Middle frontal gyrus (tissue), 1 donor: ENCODE measurements at regions not wholly inside any gene's neighbourhood (a gene's known extent, or its start where the extent isn't known, plus 50 kb on each side); places are given as distances from the start of the nearest gene placed in this dataset.
"Not testable (repeated sequence)": the region's sequence is repeated elsewhere in the genome, so short reads cannot be mapped to it uniquely, and the experiment has no call there.

Experiments
- DNase-seq: peaks from one replicate; pipeline ENCODE4 v3.0.0-alpha.2; 2015; ENCODE audit warnings: low spot score; ENCODE audit errors: extremely low spot score

GRCh38 chr9:12391839-12392509, 301.2 kb upstream of the TYRP1 start:
- DNase-seq: no peak

- no peak for DNase-seq
Observed at GRCh38 chr9:12394105-12394504, 299.1 kb upstream of the TYRP1 start.

- DNase-seq: no peak
Observed at GRCh38 chr9:12403721-12404120, 289.5 kb upstream of the TYRP1 start.

DNA sequence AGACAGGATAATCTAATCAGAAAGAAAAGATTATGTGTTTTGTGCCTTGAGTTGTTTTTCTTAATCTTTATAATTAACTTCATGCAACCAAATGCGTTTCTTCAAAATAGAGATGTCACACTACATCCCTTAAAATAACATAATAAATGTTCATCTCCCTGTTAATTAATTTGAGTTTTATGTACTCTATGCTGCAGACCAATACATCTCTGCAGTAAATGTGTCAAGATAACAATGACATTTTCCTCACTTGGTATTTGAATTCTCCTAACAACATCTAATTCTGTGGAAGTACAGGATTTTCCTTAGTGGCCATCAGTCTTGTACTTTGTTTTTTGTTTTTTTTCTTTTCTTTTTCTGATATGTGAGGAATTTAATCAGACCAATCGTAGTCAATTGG, 279.2 kb upstream of the TYRP1 start:
- no peak for DNase-seq

GRCh38 chr9:12414514-12414913, 278.7 kb upstream of the TYRP1 start:
- no peak for DNase-seq

- no peak for DNase-seq
Observed at GRCh38 chr9:12415361-12415760, 277.8 kb upstream of the TYRP1 start.

DNA sequence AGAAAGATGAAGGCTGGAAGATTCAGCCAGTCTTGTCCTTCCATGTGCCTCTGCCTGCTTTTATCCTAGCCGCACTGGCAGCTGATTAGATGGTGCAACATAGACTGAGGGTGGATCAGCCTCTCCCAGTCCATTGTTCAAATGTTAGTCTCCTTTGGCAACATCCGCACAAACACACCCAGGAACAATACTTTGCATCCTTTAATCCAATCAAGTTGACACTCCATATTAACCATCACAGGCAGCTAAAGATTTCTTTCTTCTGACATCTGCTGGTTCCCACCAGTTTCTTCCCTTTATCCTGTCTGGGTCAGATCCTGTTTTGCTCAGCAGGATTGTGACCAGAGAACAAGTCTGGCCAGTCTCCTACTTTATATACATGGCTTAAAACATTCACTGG, 276.5 kb upstream of the TYRP1 start:
- no peak for DNase-seq

DNA sequence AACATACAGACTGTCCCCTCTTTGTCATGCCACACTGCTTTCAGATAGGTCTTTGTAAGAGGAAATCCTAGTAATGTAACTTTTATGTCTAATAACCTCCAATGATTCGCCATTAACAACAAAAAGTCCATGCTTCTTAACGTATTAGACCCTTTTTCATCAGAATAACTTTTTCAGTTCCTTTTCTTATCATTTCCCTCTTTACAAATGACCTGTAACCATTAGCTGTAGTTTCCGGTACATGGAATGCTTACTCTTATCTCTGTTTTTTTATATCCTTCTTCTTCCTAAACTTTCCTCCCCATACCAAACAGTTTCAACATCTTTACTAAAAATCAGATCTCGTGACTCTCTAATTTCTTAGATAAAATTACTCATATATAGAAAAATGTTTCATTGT, 268.9 kb upstream of the TYRP1 start:
- no peak for DNase-seq

GRCh38 chr9:12425878-12426864, 267.0 kb upstream of the TYRP1 start:
- no peak for DNase-seq

GRCh38 chr9:12439267-12439666, 253.9 kb upstream of the TYRP1 start:
- DNase-seq: no peak

- not testable (repeated sequence) for DNase-seq
Observed at GRCh38 chr9:12441080-12441479, 252.1 kb upstream of the TYRP1 start.

DNA sequence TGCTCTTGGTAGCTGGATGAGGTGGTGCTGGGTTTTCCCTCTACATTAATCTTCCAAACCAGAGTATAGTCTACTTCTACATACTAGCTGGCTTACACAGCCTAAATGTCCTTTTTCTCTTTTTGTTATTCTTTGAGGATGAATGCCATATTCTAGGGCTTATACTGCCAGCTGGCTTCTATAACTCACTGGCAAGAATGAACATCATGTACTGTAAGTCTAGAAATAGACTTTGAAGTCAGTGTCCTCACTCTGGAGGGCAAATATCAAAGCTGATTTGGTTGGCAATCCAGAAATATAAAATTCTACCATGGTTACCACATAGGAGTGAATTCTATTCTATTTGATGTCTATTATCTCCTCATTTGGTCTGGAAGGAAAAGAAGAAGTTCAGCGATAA, 251.7 kb upstream of the TYRP1 start:
- no peak for DNase-seq

DNA sequence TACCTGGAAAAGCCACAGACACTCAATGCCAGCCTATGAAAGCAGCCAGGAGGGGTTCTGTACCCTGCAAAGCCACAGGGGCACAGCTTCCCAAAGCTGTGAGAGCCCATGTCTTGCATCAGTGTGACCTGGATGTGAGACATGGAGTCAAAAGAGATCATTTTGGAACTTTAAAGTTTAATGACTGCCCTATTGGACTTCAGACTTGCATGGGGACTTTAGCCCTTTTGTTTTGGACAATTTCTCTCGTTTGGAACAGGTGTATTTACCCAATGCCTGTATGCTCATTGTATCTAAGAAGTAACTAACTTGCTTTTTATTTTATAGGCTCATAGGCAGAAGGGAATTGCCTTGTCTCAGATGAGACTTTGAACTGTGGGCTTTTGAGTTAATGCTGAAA, 244.9 kb upstream of the TYRP1 start:
- DNase-seq: no peak

GRCh38 chr9:12457237-12457636, 235.9 kb upstream of the TYRP1 start:
- DNase-seq: no peak

DNA sequence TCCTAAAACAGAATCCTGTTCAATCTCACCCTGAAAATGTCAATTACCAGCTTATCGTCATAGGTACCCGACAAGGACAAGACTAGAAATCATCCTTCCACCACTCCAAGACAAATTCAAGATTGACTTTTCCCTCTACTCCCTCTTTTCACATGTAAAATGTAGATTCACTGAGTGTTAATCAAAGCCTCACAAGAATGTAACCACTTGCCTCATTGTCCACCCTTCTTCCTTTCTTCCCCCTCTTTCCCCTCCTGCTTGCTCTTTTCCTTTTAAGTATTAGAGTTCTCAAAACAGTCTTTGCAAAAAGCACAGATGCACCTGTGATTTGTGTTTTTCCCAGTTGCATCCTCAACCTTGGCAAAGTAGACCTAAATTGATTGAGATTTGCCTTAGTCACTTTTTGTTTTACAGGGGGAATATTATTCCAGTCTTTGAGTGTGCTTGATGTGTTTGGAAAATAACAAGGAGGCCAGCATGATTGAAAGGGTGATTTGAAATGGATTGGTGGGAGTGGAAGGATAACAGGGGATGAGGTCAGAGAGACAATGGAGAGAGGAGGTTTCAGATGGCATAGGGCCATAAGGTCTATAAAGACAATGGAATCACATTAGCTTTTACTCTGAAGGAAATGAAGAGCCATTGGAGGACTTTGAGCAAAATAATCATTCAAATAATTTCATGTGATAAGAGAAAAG, 231.3 kb upstream of the TYRP1 start:
- DNase-seq: no peak

DNA sequence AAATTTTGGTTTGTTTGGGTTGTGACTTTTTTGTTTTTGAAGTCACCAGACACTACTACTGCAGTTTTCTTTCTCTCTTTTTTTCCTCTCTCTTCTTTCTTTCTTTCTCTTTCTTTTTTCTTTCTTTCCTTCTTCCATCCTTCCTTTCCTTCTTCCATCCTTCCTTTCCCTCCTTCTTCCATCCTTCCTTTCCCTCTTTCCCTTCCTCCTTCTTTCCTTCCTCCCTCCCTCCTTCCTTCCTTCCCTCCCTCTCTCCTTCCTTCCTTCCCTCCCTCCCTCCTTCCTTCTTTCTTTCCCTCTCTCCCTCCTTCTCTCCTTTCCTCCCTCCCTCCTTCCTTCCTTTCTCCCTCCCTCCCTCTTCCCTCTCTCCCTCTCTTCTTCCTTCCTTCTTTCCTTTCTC, 230.3 kb upstream of the TYRP1 start:
- DNase-seq: no peak

DNA sequence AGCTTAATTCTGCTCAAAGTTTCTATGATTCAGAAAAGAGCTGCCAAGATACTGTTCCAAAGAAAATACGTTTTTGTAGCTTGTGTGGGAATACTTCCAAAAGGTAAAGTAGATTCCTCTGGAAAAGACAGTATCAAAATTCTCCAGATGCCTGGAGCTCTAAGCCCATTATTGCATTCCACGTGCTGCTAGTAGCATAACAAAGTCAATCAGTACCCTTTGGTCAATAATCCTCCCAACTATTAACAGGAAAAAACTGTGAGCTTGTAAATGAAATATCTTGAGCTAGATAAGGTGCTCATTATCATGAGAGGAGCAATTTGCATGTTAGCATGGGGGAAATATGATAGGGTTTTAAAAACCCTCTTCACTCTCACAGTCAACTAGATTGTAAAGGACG, 229.5 kb upstream of the TYRP1 start:
- DNase-seq: no peak

DNA sequence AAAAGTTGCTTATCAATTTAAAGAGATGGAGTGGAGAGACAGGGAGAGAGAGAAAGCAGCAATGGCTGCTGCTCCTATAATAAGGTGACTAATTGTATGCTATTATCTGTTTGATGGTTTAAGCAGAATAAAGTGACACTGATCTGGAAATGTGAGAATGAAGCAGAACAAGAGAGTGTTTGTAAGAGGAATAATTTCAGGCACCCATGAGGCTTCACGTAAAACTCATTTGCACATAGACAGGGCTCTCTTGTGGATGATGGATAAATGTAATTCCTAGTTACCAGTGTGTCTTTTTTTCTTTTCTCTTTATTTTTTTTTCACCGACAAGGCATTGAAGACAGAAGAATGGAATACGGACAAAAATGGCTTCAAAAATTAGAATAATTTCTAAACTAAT, 228.8 kb upstream of the TYRP1 start:
- no peak for DNase-seq

DNA sequence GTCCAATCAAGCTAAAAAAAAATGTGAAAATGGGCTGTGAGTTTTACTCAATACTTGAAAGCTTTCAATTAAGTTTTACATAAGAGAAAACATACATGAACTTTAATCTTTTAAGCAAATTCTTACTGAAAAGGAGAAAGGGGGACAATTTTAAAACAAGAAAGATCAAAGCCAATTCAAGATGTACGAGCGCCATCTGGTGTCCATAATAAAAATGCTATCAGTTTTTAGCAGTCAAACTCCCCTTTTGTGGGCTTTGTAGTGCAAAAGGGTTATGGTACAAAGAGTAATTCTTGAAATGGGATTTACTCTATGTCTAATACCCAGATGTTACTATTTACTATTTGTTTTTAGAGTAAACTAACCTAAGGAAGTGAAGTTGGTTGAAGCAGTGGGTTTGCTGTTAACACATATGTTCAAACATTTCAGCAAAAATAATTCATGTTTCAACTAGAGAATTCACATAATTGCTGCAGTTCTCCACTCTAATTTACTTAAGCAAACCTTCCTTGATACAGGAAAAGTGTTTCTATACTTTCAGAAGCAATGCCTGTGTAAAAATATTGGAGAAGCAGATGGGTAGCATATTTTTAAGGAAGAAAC, 228.2 kb upstream of the TYRP1 start:
- DNase-seq: no peak

- DNase-seq: no peak
Observed at GRCh38 chr9:12469084-12469483, 224.1 kb upstream of the TYRP1 start.

DNA sequence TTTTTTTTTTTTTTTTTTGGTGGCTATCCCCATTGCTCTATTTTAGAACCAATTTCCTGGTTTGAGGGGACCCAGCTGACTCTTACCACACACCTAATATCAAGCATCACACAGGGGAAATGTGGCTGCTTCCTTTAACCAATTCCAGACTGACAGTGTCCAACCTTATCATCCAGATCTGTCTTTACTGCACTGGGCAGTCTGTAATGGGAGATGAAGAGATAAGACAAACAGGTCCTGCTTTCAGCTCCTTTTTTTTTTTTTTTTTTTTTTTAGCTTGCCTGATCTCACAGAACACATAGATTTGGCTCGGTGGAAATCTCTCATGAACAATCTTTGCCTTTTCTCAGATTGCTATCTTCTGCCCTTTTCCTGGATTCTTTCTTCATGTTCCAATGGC, 198.8 kb upstream of the TYRP1 start:
- DNase-seq: no peak

DNA sequence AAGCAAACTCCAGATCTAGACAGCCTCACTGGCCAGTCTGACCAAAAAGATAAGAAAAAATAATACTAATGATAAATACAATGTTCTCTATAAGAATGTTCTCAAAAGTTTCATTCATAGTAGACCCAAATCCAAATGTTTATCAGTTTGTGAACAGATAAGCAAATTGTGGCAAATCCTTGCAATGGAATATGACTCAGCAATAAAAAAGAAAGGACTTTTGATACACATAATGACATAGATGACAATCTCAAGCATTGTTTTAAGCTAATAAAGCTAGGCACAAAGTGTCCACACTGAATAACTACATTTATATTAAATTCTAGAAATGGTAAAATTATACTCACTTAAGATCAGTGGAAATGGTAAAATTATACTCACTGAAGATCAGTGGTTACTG, 195.4 kb upstream of the TYRP1 start:
- DNase-seq: no peak
